Prostate gland (tissue), 2 donors: ENCODE measurements at regions not wholly inside any gene's neighbourhood (a gene's known extent, or its start where the extent isn't known, plus 50 kb on each side); places are given as distances from the start of the nearest gene placed in this dataset.

Source experiments
- DNase-seq: peaks from one replicate; pipeline ENCODE4 v3.0.0-alpha.2; 2019; ENCODE audit warnings: low spot score
- H3K27ac ChIP-seq, 2 donors: fragments of 200-600 bp; sonication (generic); 2 replicates each; pipeline ENCODE4 v1.5.1; 2017 to 2019
- H3K27me3 ChIP-seq: fragments of 200-600 bp; sonication (generic); replicated peaks from 2 replicates; pipeline ENCODE4 v1.5.1; 2019; ENCODE audit not compliant: insufficient read depth
- H3K36me3 ChIP-seq, 2 donors: fragments of 200-600 bp; sonication (generic); 1 replicate in 1 of 2; 2 replicates in 1 of 2; pipeline versions ENCODE4 v1.5.1 to v1.8.1; 2017 to 2019
- H3K4me1 ChIP-seq: fragments of 200-600 bp; sonication (generic); replicated peaks from 2 replicates; pipeline ENCODE4 v1.5.1; 2019
- H3K4me3 ChIP-seq, 2 donors: fragments of 200-600 bp; sonication (generic); 2 replicates each; pipeline ENCODE4 v1.5.1; 2017 to 2019
- H3K9me3 ChIP-seq: fragments of 200-600 bp; sonication (generic); 2 replicates; pipeline ENCODE4 v1.5.1; 2017
- CTCF ChIP-seq, 4 experiments: fragments of 200-600 bp in 2 of 4; fragments of 450-650 bp in 2 of 4; sonication (generic) in 2 of 4; IDR thresholded peaks; 1 replicate in 3 of 4; 2 replicates in 1 of 4; pipeline ENCODE4 v1.5.1; 2016 to 2019; ENCODE audit warnings: antibody characterized with exemption in 4 of 4, mild to moderate bottlenecking in 2 of 4, moderate library complexity in 2 of 4
- POLR2A ChIP-seq: fragments of 450-650 bp; IDR thresholded peaks from one replicate; pipeline ENCODE4 v1.6.1; 2016; ENCODE audit warnings: antibody characterized with exemption, mild to moderate bottlenecking
- POLR2AphosphoS5 ChIP-seq: sonication (generic); formaldehyde crosslinking; IDR thresholded peaks from one replicate; pipeline ENCODE4 v1.6.1; 2017; ENCODE audit warnings: antibody characterized with exemption
- WGBS: methylation state at CpG from one replicate; pipeline ENCODE4 v1.1.5; 2018; 5-methylcytosine and 5-hydroxymethylcytosine counted together
- intact Hi-C: fragments of 100-400 bp; cut with DNase I; formaldehyde crosslinking; loops from one replicate; pipeline ENCODE4 v1.14.2; 2022

DNA sequence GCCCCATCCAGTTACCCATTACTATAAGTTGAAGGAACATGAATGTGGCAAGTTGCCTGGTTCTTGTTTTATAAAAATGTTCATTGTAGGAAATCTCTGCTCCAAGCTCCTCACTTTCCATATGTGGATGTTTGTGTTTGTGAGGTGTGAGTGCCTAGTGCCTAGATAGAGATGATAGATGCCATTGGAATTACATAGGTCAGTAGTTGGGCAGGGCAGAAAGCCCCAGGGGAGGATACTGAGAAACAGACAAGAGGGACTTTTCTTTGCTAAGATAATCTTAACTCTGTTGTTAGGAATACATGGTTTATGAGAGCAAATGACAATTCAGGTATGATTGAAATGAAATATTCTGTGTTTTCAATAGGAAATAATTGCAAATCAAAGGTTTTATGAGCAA, 226.3 kb upstream of the GRIP1 start:
- intact Hi-C loops = no loop called here
- TF ChIP-seq POLR2AphosphoS5 (no peak), POLR2A (no peak), CTCF (IDR thresholded peaks at IDR 0.05) (no peak)

GRCh38 chr12:66910366-66910974, 231.6 kb upstream of the GRIP1 start:
- WGBS = 90% methylated on average over 7 of the region's 7 CpGs
- no peak overlapping the region for H3K27ac ChIP-seq
- no peaks in the 10 kb centered on the region for H3K36me3 ChIP-seq
- no peak for DNase-seq
- H3K27me3 ChIP-seq = no peaks in the 10 kb centered on the region
- no peak overlapping the region for H3K4me3 ChIP-seq
- intact Hi-C loops = no loop called here
- no peak for TF ChIP-seq POLR2AphosphoS5
- no peak for TF ChIP-seq POLR2A
- TF ChIP-seq CTCF (IDR thresholded peaks at IDR 0.05) = no peak
- H3K9me3 ChIP-seq = no peaks in the 10 kb centered on the region
- no peaks in the 10 kb centered on the region for H3K4me1 ChIP-seq

More for the DNA sequence above, 226.3 kb upstream of the GRIP1 start:
- no peaks in the 10 kb centered on the region for H3K27me3 ChIP-seq
- DNase-seq = no peak
- H3K27ac ChIP-seq = no peak overlapping the region
- no peak overlapping the region for H3K4me3 ChIP-seq
- H3K36me3 ChIP-seq = no peaks in the 10 kb centered on the region
- H3K4me1 ChIP-seq = no peaks in the 10 kb centered on the region
- H3K9me3 ChIP-seq = no peaks in the 10 kb centered on the region

DNA sequence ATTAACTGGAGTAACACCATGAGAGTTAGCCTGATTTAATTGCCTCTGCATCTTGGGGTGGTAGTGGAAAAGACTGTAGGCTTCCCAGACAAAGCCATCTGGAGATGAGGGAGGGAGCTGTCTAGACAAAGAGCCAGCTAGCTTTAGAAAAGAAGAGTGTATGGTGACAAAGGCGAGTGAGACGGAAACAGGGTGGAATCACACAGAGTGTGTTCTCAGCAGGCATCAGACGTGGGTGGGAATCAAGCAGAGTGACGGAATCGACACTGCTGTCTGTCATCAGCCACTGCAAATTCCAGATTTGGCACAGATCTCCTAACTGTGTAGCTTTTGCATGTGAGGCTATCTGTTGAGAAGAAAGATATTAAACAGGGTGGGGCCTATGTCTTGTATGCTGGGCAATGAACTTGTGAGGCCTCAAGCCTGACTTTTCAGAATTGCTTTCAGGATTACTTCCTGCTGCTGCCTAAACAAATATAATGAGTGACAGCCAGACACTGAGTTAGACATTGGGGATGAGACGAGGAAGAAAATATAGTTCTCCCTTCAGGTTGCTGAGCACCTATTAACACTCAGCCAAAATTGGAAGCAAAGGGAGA, 236.5 kb upstream of the GRIP1 start:
- Histone ChIP-seq H3K4me3 (no peak overlapping the region), H3K27ac (no peak overlapping the region), H3K36me3 (no peaks in the 10 kb centered on the region), H3K9me3 (no peaks in the 10 kb centered on the region), H3K4me1 (no peaks in the 10 kb centered on the region), H3K27me3 (no peaks in the 10 kb centered on the region)
- TF ChIP-seq CTCF (IDR thresholded peaks at IDR 0.05) (no peak), POLR2AphosphoS5 (no peak), POLR2A (no peak)
- WGBS = 65% methylated on average over 6 of the region's 6 CpGs
- no peak for DNase-seq
- intact Hi-C loops = no loop called here

DNA sequence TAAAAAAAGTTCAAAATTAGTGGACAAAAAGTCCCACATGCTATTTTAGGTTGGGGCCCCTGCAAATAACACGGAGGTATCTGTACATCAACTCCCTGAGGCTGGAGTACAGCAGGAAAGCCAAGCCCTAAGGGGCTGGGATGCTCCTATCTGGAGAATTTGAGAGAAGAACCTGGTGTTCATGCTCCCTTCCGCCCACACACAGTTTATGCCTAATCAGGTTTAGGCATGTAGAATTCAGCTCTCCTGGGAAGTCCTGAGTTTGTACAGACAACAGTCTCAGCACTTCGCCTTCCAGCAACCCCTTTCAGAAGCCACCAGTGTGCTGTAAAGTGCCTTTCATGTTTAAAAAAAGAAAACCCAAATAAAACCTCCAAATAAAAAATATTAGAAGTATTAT, 237.3 kb upstream of the GRIP1 start:
- DNase-seq = peak; percentile 18
- H3K36me3 ChIP-seq = no peaks in the 10 kb centered on the region
- TF ChIP-seq POLR2AphosphoS5 (peak; percentile 29), POLR2A (no peak), CTCF (IDR thresholded peaks at IDR 0.05) (no peak)
- no peak overlapping the region for H3K27ac ChIP-seq
- H3K4me3 ChIP-seq = no peak overlapping the region
- no peaks in the 10 kb centered on the region for H3K27me3 ChIP-seq
- intact Hi-C loops = no loop called here
- WGBS = 43% methylated on average over 3 of the region's 3 CpGs
- peaks cover 4% of the 10 kb centered on the region for H3K4me1 ChIP-seq
- H3K9me3 ChIP-seq = no peaks in the 10 kb centered on the region

GRCh38 chr12:66919466-66919865, 240.6 kb upstream of the GRIP1 start:
- Histone ChIP-seq H3K27me3 (no peaks in the 10 kb centered on the region), H3K27ac (no peak overlapping the region), H3K36me3 (no peaks in the 10 kb centered on the region), H3K9me3 (no peaks in the 10 kb centered on the region), H3K4me3 (no peak overlapping the region), H3K4me1 (peaks cover 14% of the 10 kb centered on the region)
- DNase-seq = no peak
- WGBS = 82% methylated on average over 2 of the region's 2 CpGs
- intact Hi-C loops = no loop called here
- TF ChIP-seq CTCF (IDR thresholded peaks at IDR 0.05) = no peak
- no peak for TF ChIP-seq POLR2A
- no peak for TF ChIP-seq POLR2AphosphoS5
